HG03196 (cell line): ENCODE measurements at regions not wholly inside any gene's neighbourhood (a gene's known extent, or its start where the extent isn't known, plus 50 kb on each side); places are given as distances from the start of the nearest gene placed in this dataset.
"Not testable (repeated sequence)": the region's sequence is repeated elsewhere in the genome, so short reads cannot be mapped to it uniquely, and the experiment has no call there.

Experiments
- ATAC-seq: cut with Tn5 transposase; IDR thresholded peaks from one replicate; pipeline ENCODE4 v1.9.1; 2021; ENCODE audit not compliant: unreplicated experiment

GRCh38 chr3:67145738-67146137, 147.6 kb downstream of the KBTBD8 start:
- no peak for ATAC-seq

- ATAC-seq = no peak
Measured at GRCh38 chr3:67154429-67154828, 156.3 kb downstream of the KBTBD8 start.

DNA sequence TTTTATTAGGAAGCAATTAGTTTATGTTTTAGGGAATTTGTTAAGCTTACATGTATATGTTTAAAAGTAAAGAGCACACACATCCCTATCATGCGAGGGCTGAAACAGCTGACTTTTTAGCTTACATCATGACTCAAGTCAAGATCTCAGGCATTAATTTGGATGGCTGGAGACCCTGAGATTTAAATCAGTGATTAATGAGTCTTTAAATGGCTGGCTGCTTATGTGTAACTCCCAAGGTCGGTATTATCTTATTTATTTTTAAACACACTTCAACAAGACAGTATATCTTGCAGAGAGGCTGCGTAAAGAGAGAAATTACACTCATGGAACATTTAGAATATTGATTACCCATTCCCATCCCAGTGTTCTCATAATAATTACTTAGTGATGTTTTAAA, 169.4 kb downstream of the KBTBD8 start:
- ATAC-seq = no peak

DNA sequence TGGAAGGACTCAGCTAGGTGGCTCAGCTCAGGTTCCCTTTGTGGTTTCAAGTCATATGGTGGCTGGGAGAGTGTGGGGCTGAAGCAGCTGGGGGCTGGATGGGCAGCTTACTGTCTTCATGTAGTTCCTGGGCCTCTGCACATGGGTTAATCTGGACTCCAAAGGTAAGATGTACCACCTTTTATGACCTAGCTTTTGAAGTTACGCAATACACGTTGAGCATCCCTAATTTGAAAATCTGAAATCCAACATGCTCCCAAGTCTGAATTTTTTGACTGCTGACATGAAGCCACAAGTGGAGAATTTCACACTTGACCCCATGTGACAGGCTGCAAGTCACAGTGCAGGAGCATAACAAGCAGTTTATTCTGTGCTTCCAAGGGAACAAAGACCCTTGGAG, 173.7 kb downstream of the KBTBD8 start:
- ATAC-seq = no peak

GRCh38 chr3:67173130-67173529, 175.0 kb downstream of the KBTBD8 start:
- ATAC-seq = not testable (repeated sequence)

- no peak for ATAC-seq
Measured at GRCh38 chr3:67176396-67176795, 178.3 kb downstream of the KBTBD8 start.

- ATAC-seq = no peak
Measured at GRCh38 chr3:67192466-67192865, 194.4 kb downstream of the KBTBD8 start.

- no peak for ATAC-seq
Measured at GRCh38 chr3:67196677-67197076, 198.6 kb downstream of the KBTBD8 start.

- ATAC-seq = no peak
Measured at GRCh38 chr3:67198374-67198773, 200.3 kb downstream of the KBTBD8 start.

DNA sequence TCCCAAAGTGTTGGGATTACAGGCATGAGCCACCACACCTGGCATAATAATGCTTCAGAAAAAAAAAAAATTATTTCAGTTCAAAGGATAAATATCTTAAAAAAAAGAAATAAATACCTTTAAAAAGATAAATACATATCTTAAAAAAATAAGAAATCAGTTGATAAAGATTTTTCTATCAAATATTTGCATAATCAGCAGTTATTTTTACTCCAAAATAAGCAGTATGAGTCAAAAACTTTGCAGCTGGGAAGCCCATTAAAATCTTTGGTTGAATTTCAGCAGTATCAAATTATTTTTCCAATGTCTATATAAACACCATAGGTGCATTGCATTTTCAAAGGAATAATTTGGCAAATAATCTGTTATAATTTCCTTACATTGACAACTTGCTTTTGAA, 202.5 kb downstream of the KBTBD8 start:
- ATAC-seq = no peak

DNA sequence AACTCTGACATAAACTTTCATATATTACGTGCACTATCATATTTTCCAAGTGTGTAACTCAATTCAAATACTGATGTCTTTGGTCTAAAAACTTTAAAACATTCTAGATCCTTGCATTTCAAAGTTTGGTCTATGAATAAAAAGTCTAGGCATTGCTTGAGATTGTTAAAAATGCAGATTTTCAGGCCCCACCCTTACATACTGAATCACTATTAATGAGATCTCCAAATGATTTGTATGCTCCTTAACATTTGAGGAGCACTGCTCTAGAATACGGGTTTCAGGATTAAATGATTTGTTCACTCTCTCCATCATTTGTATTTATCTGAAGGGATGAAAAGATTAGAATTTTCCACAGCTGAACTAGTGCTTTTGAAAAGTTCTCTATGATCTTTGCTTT, 202.9 kb downstream of the KBTBD8 start:
- no peak for ATAC-seq

- no peak for ATAC-seq
Measured at GRCh38 chr3:67202053-67202452, 203.9 kb downstream of the KBTBD8 start.

- no peak for ATAC-seq
Measured at GRCh38 chr3:67204951-67205350, 206.8 kb downstream of the KBTBD8 start.

GRCh38 chr3:67215690-67216089, 217.6 kb downstream of the KBTBD8 start:
- no peak for ATAC-seq

DNA sequence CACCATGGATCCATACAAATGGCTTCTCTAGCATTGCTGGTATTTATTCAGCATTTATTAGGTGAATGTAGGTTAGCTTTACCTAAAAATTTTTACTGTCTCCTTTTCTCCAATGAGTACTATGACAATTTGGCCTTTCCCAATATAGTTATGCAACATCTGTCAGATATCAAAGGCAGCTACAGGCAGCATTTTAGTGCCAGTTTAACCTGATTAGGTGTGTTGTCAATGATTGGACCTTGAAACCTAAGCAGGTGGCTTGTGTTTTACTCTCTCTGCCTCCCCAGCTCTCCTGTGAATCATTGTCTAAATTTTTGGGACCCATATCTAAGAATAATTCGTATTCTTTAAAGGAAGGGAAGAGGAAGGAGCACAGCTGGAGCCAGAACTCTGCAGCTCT, 228.9 kb downstream of the KBTBD8 start:
- no peak for ATAC-seq

GRCh38 chr3:67228136-67228535, 230.0 kb downstream of the KBTBD8 start:
- no peak for ATAC-seq

DNA sequence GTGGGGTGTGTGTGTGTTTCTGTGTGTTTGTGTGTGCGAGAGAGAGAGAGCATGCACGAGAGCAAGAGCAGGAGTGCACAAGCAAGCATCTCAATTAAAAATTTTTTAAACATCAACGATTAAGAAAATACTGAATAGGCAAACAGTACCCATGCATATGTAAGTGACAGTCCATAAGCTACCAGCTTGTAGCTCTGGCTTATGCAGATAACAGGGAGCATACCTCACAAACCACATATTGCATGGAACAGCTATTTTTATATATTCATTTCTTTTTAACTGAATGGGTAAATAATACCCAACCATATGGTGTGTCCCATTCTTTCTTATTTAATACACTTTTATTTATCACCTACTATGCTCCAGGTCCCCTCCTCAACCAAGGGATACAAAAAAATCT, 234.5 kb downstream of the KBTBD8 start:
- no peak for ATAC-seq

GRCh38 chr3:67239353-67239752, 241.2 kb downstream of the KBTBD8 start:
- ATAC-seq = no peak

- no peak for ATAC-seq
Measured at GRCh38 chr3:67241084-67241483, 243.0 kb downstream of the KBTBD8 start.

DNA sequence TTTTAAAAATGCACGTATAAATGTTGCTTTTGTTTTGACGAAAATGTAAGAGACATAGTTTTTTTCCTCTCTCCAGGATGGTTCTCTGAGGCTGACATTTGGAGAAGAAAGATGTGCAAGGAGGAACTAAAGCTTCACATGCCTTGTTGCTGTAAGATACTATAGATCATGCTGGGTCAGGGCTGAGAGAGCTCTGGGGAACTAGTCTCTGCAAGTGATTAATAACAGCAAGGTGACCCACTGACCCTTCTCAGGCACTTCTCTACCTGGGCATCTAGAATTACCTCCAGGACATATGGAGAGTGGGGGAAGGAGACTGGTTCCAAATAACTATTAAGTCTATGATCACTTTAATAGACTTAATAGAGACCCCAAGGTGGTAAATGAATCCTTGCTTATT, 246.0 kb downstream of the KBTBD8 start:
- no peak for ATAC-seq

DNA sequence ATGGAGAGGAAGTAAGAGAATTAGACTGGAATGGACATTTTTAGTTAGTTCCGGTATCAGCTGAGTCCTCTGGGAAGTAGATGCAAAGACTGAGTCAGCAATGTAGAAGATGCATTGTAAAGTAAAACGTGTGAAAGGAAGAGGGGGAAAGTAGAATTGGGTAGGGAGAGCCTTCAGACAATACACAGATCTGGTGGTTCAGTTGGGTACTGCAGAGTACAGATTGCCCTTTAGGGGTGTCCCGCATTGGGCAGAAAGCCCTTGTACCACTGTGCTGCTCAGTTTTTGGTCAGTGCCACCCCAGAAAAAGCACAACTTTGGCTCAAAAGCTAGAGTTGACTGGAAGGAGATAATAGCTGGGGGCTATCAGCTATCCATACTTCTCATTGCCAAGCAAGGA, 247.4 kb downstream of the KBTBD8 start:
- no peak for ATAC-seq

- ATAC-seq = no peak
Measured at GRCh38 chr3:67248726-67249125, 250.6 kb downstream of the KBTBD8 start.

DNA sequence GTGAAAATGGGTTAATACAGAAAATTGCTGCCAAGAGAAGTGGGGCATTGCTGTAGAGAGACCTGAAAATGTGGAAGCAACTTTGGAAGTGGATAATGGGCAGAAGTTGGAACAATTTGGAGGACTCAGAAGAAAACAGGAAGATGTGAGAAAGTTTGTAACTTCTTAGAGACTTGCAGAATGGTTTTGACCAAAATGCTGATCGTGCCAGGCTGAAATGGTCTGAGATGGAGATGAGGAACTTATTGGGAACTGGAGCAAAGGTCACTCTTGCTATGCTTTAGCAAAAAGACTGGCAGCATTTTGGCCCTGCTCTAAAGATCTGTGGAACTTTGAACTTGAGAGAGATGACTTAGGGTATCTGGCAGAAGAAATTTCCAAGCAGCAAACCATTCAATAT, 254.8 kb downstream of the KBTBD8 start:
- not testable (repeated sequence) for ATAC-seq

DNA sequence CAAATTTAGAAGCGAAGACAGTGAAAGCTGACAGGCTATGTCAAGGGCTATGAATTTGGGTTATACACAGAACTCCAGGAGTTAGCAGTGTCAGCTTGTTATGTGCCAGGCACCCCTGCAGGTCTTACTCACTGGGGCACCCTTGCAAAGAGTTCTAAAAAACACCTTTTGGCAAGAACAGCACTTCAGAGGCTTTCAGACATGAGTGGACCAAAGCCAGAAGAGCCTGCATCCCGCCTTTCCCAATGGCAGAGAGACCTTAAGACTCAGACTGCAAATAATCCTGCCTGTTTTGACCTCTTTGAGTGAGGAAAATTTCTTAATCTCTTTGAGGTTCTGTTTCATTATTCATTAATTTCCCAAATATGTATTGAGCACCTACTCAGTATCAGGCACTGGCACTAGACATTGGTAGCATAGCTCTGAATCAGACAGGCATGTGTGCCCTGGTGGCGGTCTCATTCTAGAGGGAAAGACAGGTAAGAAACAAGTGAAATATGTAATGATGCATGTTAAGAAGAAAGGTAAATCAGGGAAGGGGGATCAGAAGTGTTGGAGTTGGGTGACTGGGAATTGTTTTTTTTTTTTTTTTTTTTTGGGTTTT, 280.0 kb downstream of the KBTBD8 start:
- ATAC-seq = no peak
